Hippocampal formation (tissue), 2 donors: ENCODE measurements at regions not wholly inside any gene's neighbourhood (a gene's known extent, or its start where the extent isn't known, plus 50 kb on each side); places are given as distances from the start of the nearest gene placed in this dataset.

ENCODE experiments used
- DNase-seq, 2 donors: peaks; one replicate each; lab custom pipeline; 2025; lab: John Stamatoyannopoulos, UW

- peak in 1 of 2 donors; percentile 50 for DNase-seq
These were observed 596.0 kb upstream of the GOT2 start for GRCh38 chr16:59330019-59330670.

DNA sequence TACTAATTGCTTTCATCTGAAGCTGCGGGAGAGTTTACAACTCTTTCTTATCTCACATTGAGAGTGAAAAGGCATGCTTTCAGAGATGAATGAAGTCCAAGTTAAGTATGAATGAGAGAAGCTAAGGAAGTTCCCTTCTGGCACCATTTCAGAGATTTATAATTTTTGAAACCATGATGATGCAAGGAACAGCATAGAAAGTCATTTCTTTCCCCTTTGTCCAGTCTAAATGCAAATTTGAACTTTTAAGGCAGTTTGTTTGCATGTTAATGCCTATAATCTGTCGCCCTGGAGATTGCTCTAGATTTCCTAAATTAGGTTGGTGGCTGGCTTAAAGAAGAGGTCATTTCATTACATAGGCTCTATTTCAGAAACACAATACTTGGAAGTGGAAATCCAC, 594.8 kb upstream of the GOT2 start:
- DNase-seq = no peak

GRCh38 chr16:59327894-59328293, 593.8 kb upstream of the GOT2 start:
- DNase-seq = no peak

GRCh38 chr16:59326955-59327354, 592.8 kb upstream of the GOT2 start:
- DNase-seq = no peak

DNA sequence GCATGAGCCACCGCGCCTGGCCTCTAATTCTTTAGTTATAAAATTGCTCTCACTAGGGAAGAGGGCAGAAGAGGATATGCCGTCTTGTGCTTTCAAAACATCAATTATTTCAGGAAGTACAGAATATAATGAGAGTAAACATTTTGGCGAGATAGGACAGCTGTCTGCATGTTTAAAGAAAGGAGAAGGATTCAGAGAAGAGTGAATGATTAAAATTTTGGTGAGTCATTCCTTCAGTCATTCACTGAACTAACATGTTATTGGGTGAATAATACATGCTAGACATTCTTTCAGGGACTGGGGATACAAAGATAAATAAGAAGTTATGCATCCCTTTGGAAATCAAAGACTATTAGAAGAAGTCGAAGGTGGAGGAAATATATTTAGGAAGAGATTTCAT, 590.3 kb upstream of the GOT2 start:
- no peak for DNase-seq

GRCh38 chr16:59320657-59321056, 586.5 kb upstream of the GOT2 start:
- no peak for DNase-seq

DNA sequence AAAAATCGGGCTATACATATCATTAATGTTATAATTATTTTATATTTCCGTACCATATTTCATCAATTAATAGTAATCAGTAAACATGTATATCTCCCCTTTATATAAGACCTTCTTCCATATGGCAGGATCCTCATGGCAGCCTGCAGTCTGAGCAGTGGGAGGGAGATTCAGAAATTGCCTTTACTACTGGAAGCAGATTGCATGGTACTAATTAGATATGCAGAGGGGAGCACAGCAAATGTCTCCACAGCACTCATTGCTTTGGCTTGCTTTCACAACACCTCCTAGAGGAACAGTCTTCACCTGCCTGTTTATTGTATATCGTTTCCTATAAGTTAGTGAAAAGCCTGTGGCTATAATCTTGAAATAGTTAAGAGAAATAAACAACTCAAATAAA, 585.8 kb upstream of the GOT2 start:
- no peak for DNase-seq

DNA sequence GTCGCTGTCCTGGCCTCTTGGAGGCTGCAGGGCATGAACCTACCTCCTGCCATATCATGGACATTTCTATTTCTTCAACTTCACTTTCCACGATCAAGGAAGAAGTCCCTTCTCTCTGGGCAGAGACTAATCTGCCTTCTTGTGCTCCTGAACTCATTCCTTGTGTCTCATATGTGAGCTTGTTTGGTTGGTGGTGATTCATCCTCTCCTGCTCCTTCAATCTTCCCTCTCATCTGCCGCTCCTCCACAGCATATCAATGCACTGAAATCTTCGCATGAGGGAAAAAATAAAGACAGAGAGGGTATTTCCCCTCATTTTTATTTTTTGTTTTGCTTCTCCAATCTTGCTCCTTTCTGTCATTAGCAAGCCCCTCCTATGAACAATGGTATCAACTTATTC, 571.7 kb upstream of the GOT2 start:
- no peak for DNase-seq

DNA sequence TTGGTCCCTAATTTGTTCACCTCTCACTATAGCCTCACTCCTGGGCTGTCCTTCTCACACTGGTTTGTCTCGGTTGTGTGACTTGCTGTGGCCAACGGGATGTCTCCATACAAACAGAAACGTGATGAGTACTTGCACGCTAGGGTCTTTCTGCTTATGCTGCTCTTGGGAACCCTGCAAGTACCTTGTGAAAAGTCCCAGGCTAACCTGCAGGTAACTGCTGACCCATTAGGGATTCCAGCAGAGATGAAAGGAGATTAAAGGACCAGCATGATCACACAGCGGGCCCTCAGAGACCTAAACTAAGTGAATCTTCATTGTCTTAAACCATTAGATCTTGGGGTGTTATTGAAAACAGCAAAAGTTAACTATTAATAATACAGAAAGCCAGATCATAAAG, 562.8 kb upstream of the GOT2 start:
- DNase-seq = no peak

- DNase-seq = no peak
These were observed 562.0 kb upstream of the GOT2 start for GRCh38 chr16:59295993-59296736.

GRCh38 chr16:59295474-59295873, 561.4 kb upstream of the GOT2 start:
- no peak for DNase-seq

GRCh38 chr16:59290718-59291117, 556.6 kb upstream of the GOT2 start:
- no peak for DNase-seq

DNA sequence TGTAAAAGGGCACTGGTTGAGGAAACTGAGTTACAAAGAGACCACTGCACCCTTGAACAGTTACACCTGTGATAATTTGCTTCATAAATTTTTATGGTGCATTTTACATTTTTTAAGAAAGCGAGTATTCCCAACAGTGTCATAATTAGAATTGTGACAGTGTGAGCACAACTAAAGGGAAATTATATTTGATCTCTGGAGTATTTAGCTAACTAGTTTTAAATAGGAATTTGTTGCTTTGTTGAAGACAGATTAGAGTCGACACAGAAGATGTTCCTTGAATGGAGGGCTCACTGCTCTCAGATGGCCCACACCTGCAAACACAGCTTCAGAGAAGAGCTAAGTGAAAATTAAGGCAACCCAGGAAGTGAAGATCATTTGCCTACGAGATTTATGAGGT, 555.0 kb upstream of the GOT2 start:
- no peak for DNase-seq

GRCh38 chr16:59274141-59274540, 540.0 kb upstream of the GOT2 start:
- no peak for DNase-seq

DNA sequence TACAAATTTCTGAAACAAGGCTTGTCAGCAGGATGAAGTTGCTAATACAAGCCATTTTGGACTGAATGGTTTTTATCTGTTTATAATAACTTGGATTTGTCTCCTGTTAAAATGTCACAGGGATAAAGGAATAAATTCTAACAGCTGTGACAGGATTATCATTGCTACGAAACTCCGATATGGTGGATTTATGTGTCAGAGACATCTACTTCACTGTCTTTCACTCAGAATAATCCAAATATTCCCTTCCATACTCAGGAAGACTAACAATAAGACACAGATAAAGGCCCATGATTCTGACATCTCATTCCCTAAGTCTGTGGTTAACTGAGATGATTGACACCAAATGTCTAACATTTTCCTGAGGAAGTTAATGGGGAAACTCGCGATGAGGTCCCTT, 529.8 kb upstream of the GOT2 start:
- no peak for DNase-seq

GRCh38 chr16:59260892-59261291, 526.8 kb upstream of the GOT2 start:
- DNase-seq = no peak

GRCh38 chr16:59259950-59260319, 525.8 kb upstream of the GOT2 start:
- no peak for DNase-seq

GRCh38 chr16:59259074-59259949, 525.2 kb upstream of the GOT2 start:
- no peak for DNase-seq

DNA sequence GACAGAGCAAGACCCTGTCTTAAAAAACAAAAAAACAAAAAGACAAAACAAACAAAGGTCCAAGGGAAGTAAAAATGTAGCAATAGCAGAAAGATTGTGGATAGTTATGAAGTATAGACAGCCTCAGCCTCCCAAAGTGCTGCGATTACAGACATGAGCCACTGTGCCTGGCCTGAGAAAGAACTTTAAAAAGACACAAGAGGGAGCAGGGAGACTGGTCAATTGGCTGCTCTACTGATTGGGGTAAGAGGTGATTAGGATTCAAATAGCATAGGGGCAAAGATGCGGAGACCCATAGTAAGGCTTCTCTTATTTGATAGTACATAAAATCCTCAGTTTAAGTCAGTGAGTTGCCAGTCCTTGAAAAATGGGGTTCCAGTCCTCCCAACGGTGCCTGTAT, 518.2 kb upstream of the GOT2 start:
- DNase-seq = no peak

- no peak for DNase-seq
These were observed 514.9 kb upstream of the GOT2 start for GRCh38 chr16:59249011-59249410.

- DNase-seq = no peak
These were observed 508.4 kb upstream of the GOT2 start for GRCh38 chr16:59242556-59242955.

DNA sequence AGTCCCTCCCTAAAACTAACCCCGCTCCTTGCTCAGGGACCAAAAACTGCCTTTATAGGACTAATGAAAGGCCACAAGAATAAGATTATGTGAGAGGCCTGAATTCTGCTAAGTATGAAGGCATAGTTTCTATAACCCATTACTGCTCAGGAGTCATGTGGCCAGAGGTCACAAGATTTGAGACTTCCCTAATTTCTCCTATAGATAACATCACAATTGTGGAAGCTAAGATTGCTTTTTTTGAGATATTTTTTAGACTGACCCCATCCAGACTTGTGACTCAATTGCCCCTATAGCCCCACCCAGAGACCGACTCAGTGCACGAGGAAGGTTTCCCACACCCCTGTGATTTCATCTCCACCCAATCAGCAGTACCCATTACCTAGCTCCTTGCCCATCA, 504.1 kb upstream of the GOT2 start:
- DNase-seq = no peak
